ACC112 (cell line): ENCODE measurements at regions not wholly inside any gene's neighbourhood (a gene's known extent, or its start where the extent isn't known, plus 50 kb on each side); places are given as distances from the start of the nearest gene placed in this dataset.

Source experiments
- H2AFZ ChIP-seq: fragments of 200-600 bp; sonication (generic); one replicate; pipeline ENCODE4 v1.6.0; 2017; ENCODE audit warnings: antibody characterized with exemption, low read length; ENCODE audit not compliant: unreplicated experiment
- H3K27ac ChIP-seq: fragments of 200-600 bp; sonication (generic); 2 replicates; pipeline ENCODE4 v1.5.1; 2014; ENCODE audit warnings: low read depth, mild to moderate bottlenecking, antibody characterized with exemption, low read length, moderate library complexity
- H3K27me3 ChIP-seq: fragments of 200-600 bp; sonication (generic); 2 replicates; pipeline ENCODE4 v1.6.1; 2014; ENCODE audit warnings: mild to moderate bottlenecking, antibody characterized with exemption, low read length, moderate library complexity, mixed read lengths; ENCODE audit not compliant: insufficient read depth
- H3K36me3 ChIP-seq: fragments of 200-600 bp; sonication (generic); 2 replicates; pipeline ENCODE4 v1.6.1; 2016; ENCODE audit warnings: mild to moderate bottlenecking, antibody characterized with exemption, low read length, moderate library complexity, mixed read lengths; ENCODE audit not compliant: insufficient read depth
- H3K4me1 ChIP-seq: fragments of 200-600 bp; sonication (generic); one replicate; pipeline ENCODE4 v1.6.1; 2016; ENCODE audit warnings: low read length, mixed read lengths; ENCODE audit not compliant: insufficient read depth, unreplicated experiment, control insufficient read depth
- H3K4me3 ChIP-seq: fragments of 200-600 bp; sonication (generic); 2 replicates; pipeline ENCODE4 v1.5.1; 2014; ENCODE audit warnings: mild to moderate bottlenecking, low read depth, low read length
- H3K79me2 ChIP-seq: fragments of 200-600 bp; sonication (generic); one replicate; pipeline ENCODE4 v1.6.0; 2016; ENCODE audit warnings: low read length; ENCODE audit not compliant: control insufficient read depth, unreplicated experiment, insufficient read depth

DNA sequence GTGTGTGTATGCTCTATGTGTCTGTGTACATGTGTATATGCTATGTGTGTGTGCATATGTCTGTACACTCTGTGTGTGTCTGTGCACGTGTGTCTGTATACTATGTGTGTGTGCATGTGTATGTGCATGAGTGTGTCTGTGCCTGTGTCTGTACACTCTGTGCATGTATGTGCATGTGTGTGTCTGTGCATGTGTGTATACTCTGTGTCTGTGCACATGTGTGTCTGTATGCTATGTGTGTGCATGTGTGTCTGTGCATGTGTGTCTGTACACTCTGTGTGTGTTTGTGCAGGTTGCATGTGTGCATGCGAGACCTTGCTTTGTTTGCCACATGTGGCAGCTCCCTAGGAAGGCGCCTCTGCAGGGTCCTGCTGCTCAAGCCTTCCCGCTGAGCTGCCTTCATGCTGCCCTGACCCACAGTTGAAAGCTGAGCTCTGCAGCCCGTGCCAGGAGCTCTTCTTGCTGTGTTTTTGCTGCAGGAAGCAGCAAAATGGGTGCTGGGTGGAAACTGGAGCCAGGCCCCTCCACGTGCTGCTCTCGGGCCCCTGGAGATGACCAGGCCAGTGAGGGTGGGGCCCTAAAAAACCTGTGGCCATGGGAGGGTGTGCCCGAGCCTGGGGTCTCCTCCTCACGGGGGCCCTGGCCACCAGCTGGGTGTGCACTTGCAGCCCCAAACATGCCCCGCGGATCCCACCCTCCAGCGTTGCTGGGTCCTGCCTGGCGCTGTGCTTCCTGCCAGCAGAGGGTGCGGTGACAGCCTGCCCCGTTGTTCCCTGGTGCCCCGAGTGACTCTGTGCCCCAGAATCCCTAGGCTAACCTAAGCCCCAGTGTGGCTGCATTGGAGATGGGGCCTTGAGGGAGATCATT is 109.1 kb downstream of the DACT2 start:
- Histone ChIP-seq H3K27me3 (no peaks in the 10 kb centered on the region), H2AFZ (no peak overlapping the region), H3K79me2 (no peaks in the 10 kb centered on the region), H3K27ac (no peak overlapping the region), H3K4me3 (no peak overlapping the region), H3K36me3 (no peaks in the 10 kb centered on the region), H3K4me1 (no peaks in the 10 kb centered on the region)

DNA sequence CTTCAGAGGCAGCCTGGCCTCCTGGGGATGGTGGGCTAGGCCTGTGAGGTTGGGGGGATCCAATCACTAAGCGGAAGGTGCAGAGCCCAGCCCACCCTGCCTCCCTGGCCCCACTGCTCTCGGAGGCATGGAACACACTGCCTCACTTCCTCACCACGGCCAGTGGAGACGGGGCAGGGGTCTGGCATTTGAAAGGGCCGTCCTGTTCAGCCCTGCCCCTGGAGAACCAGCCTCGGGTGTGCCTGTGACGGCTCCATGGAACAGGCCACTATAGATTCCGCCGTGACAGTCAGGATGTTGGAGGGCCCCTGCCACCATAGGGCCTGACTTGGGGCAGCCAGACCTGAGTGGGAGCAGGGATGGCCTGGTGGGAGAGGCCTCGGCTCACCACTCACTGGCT is 110.2 kb downstream of the DACT2 start:
- no peak overlapping the region for H3K4me3 ChIP-seq
- H3K36me3 ChIP-seq: no peaks in the 10 kb centered on the region
- no peak overlapping the region for H3K27ac ChIP-seq
- no peaks in the 10 kb centered on the region for H3K4me1 ChIP-seq
- no peak overlapping the region for H2AFZ ChIP-seq
- no peaks in the 10 kb centered on the region for H3K27me3 ChIP-seq
- H3K79me2 ChIP-seq: no peaks in the 10 kb centered on the region

GRCh38 chr6:168208854-168209253 is 110.7 kb downstream of the DACT2 start:
- Histone ChIP-seq H3K4me1 (no peaks in the 10 kb centered on the region), H3K27me3 (no peaks in the 10 kb centered on the region), H3K79me2 (no peaks in the 10 kb centered on the region), H3K4me3 (no peak overlapping the region), H3K27ac (no peak overlapping the region), H3K36me3 (no peaks in the 10 kb centered on the region), H2AFZ (no peak overlapping the region)

GRCh38 chr6:168208402-168208801 is 111.2 kb downstream of the DACT2 start:
- H3K27ac ChIP-seq: no peak overlapping the region
- H3K79me2 ChIP-seq: no peaks in the 10 kb centered on the region
- no peaks in the 10 kb centered on the region for H3K4me1 ChIP-seq
- no peak overlapping the region for H3K4me3 ChIP-seq
- no peaks in the 10 kb centered on the region for H3K36me3 ChIP-seq
- no peaks in the 10 kb centered on the region for H3K27me3 ChIP-seq
- no peak overlapping the region for H2AFZ ChIP-seq

DNA sequence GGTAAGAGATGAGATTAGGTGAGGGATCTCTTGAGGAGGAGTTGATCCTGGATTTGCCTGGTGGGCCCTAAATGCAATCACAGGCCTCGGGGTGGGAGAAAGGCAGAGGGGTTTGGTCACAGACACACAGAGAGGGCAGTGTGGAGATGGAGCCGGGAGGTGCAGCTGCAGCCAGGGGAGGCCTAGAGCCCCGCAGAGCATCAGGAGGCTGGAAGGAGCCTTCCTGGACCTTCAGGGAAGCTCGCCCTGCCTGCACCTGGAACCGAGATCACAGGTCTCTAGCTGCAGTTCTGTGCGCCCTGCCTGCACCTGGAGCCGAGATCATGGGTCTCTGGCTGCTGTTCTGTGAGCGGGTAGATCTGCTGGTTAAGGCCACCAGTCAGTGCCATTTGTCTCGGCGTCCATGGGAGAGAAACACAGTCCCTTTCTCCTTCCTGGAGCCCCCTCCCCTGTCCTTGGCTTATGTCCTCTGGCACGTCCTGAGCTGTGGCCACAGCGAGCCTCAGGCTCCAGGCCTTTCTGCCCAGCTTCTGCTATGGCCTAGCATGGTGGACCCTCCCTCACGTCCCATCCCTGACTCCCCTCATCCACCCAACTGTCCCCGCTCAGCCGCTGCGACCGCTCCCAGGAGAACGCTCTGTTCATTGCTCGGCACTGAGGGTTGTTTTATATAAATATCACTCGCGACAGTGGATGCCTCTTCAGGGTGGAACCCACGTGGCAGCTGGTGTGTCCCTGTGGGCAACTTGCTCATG is 112.0 kb downstream of the DACT2 start:
- no peak overlapping the region for H2AFZ ChIP-seq
- H3K4me3 ChIP-seq: no peak overlapping the region
- no peaks in the 10 kb centered on the region for H3K27me3 ChIP-seq
- H3K4me1 ChIP-seq: no peaks in the 10 kb centered on the region
- no peaks in the 10 kb centered on the region for H3K79me2 ChIP-seq
- H3K27ac ChIP-seq: no peak overlapping the region
- no peaks in the 10 kb centered on the region for H3K36me3 ChIP-seq

GRCh38 chr6:168206661-168207274 is 112.8 kb downstream of the DACT2 start:
- Histone ChIP-seq H3K27ac (no peak overlapping the region), H3K79me2 (no peaks in the 10 kb centered on the region), H3K4me1 (no peaks in the 10 kb centered on the region), H2AFZ (no peak overlapping the region), H3K36me3 (no peaks in the 10 kb centered on the region), H3K27me3 (no peaks in the 10 kb centered on the region), H3K4me3 (no peak overlapping the region)

- no peaks in the 10 kb centered on the region for H3K4me1 ChIP-seq
- no peaks in the 10 kb centered on the region for H3K27me3 ChIP-seq
- H3K4me3 ChIP-seq: no peak overlapping the region
- no peaks in the 10 kb centered on the region for H3K36me3 ChIP-seq
- H3K79me2 ChIP-seq: no peaks in the 10 kb centered on the region
- H3K27ac ChIP-seq: no peak overlapping the region
- no peak overlapping the region for H2AFZ ChIP-seq
Measured at GRCh38 chr6:168206186-168206585, 113.4 kb downstream of the DACT2 start.

DNA sequence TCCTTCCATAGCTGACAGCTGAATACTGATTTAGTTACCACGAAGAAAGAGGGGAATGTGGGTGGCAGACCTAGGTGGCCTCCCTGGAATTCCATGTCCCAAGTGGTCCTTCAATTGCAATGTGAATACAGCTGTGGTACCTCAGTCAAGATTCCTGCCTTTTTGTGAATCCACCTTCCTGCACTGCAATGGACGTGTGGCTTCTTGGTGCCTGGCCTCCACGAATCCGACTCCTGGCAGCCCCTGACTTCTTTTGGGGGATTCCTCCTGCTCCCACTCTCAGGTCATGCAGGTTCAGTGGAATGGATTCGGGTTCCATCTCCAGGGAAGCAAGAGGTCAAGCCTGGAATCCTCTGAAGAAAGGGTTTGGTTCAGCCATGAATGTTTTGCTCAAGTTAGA is 117.8 kb downstream of the DACT2 start:
- Histone ChIP-seq H2AFZ (no peak overlapping the region), H3K4me3 (no peak overlapping the region), H3K4me1 (no peaks in the 10 kb centered on the region), H3K27ac (no peak overlapping the region), H3K27me3 (no peaks in the 10 kb centered on the region), H3K36me3 (no peaks in the 10 kb centered on the region), H3K79me2 (no peaks in the 10 kb centered on the region)

DNA sequence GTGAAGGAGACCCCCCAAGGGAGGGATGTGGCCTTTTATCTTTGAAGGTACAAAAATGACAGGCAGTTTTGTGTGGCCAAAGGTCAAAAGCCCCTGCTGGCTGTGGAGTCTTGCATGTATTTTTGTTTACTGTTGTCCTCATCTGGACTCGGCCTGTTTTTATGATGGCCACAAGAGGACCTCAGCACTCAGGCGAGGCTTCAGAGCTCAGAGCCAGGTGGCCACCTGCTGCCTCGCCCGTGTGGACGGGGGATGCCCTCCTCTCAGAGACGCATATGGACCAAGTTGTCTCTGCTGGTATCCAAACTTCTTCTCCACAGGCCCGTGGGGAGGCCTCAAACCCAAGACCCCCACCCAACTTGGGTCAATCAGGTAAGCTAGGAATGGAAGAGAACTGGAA is 118.2 kb downstream of the DACT2 start:
- H3K79me2 ChIP-seq: no peaks in the 10 kb centered on the region
- H3K4me1 ChIP-seq: no peaks in the 10 kb centered on the region
- H3K27me3 ChIP-seq: no peaks in the 10 kb centered on the region
- no peak overlapping the region for H2AFZ ChIP-seq
- no peaks in the 10 kb centered on the region for H3K36me3 ChIP-seq
- H3K27ac ChIP-seq: no peak overlapping the region
- no peak overlapping the region for H3K4me3 ChIP-seq

DNA sequence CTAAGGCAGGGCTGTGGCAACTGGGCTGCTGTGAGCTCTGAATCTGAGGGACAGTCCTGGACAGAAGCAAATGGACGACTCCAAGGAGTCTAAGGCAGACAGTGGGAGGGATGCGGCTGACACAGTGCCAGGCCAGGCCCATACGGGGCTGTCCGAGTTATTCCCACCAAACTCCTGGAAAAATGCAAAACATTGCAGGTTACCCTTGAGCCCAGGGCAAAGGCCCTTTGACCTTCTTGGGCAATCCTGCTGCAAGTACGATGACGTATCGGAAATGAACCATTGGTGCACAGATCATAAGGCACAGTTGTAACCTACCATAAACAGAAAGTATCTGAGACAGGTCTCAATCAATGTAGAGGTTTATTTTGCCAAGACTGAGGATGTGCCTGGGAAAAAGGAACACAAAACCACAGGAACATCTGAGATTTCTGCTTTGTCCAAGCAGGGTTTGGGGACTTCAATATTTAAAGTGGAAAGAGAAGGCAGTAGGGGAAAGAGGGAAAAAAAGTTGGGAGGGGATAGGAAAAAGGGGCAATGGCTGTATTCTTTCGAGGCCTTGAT is 118.9 kb downstream of the DACT2 start:
- H2AFZ ChIP-seq: no peak overlapping the region
- H3K4me1 ChIP-seq: no peaks in the 10 kb centered on the region
- H3K79me2 ChIP-seq: no peaks in the 10 kb centered on the region
- H3K36me3 ChIP-seq: no peaks in the 10 kb centered on the region
- H3K27me3 ChIP-seq: no peaks in the 10 kb centered on the region
- no peak overlapping the region for H3K4me3 ChIP-seq
- no peak overlapping the region for H3K27ac ChIP-seq
